B cell (primary cell): ENCODE measurements at regions not wholly inside any gene's neighbourhood (a gene's known extent, or its start where the extent isn't known, plus 50 kb on each side); places are given as distances from the start of the nearest gene placed in this dataset.

Experiments
- ATAC-seq: fragments of 200-7000 bp; cut with Tn5 transposase; one replicate; pipeline ENCODE4 v1.10.0; 2021; ENCODE audit warnings: low read depth, mild to moderate bottlenecking, moderate number of reproducible peaks, moderate library complexity
- CTCF ChIA-PET: fragments of 350-600 bp; sonication (Branson Sonifier 250); formaldehyde crosslinking; loops from one replicate; lab custom pipeline; 2021; ENCODE audit warnings: antibody characterized with exemption, inconsistent platforms; lab: Charles Lee
- POLR2A ChIA-PET: fragments of 350-600 bp; sonication (Branson Sonifier 250); formaldehyde crosslinking; loops from one replicate; lab custom pipeline; 2021; ENCODE audit warnings: antibody characterized with exemption; lab: Charles Lee
- DNase-seq: peaks from one replicate; pipeline ENCODE4 v3.0.0; 2013
- H2AFZ ChIP-seq: 2 replicates; pipeline ENCODE4 v1.6.1; 2012; ENCODE audit warnings: mild to moderate bottlenecking, low read depth, low read length; ENCODE audit not compliant: insufficient read depth, poor library complexity, severe bottlenecking
- H3K27ac ChIP-seq, 2 donors: 1 replicate in 1 of 2; 2 replicates in 1 of 2; pipeline ENCODE4 v1.5.1; 2012 to 2013; ENCODE audit warnings: low read length in 2 of 2, mild to moderate bottlenecking in 2 of 2, moderate library complexity in 1 of 2
- H3K27me3 ChIP-seq, 4 experiments: fragments of 200-600 bp in 1 of 4; sonication (generic) in 1 of 4; replicated peaks in 1 of 4; 1 replicate in 2 of 4; 2 replicates in 2 of 4; pipeline versions ENCODE4 v1.6.1 to v1.7.0; 2013 to 2016; ENCODE audit warnings: low read length in 3 of 4, mild to moderate bottlenecking in 2 of 4, mixed read lengths in 1 of 4, moderate library complexity in 1 of 4; ENCODE audit not compliant: insufficient read depth in 4 of 4, control insufficient read depth in 3 of 4; ENCODE audit errors: control extremely low read depth in 1 of 4
- H3K36me3 ChIP-seq, 2 experiments: replicated peaks in 1 of 2; 1 replicate in 1 of 2; 2 replicates in 1 of 2; pipeline versions ENCODE4 v1.6.1 to v1.7.1; 2013; ENCODE audit warnings: low read length in 1 of 2; ENCODE audit not compliant: insufficient read depth in 2 of 2, control insufficient read depth in 1 of 2; ENCODE audit errors: control extremely low read depth in 1 of 2, extremely low read depth in 1 of 2
- H3K4me1 ChIP-seq, 2 donors: fragments of 200-600 bp in 1 of 2; sonication (generic) in 1 of 2; 1 replicate in 1 of 2; 2 replicates in 1 of 2; pipeline versions ENCODE4 v1.5.1 to v1.6.1; 2013 to 2017; ENCODE audit warnings: low read length in 2 of 2; ENCODE audit not compliant: control insufficient read depth in 2 of 2, insufficient read depth in 2 of 2
- H3K4me2 ChIP-seq: replicated peaks from 2 replicates; pipeline ENCODE3; 2012; ENCODE audit warnings: mild to moderate bottlenecking, low read depth, low read length; ENCODE audit not compliant: poor library complexity, severe bottlenecking
- H3K4me3 ChIP-seq, 5 experiments: fragments of 200-600 bp in 1 of 5; sonication (generic) in 1 of 5; 1 replicate in 3 of 5; 2 replicates in 2 of 5; pipeline versions ENCODE4 v1.5.1 to v1.7.0; 2011 to 2016; ENCODE audit warnings: low read length in 4 of 5, mild to moderate bottlenecking in 4 of 5, low read depth in 2 of 5, control low read depth in 1 of 5, moderate library complexity in 1 of 5; ENCODE audit not compliant: insufficient read depth in 1 of 5; ENCODE audit errors: control extremely low read depth in 1 of 5, extremely low read depth in 1 of 5
- H3K79me2 ChIP-seq: fragments of 200-600 bp; sonication (generic); one replicate; pipeline ENCODE4 v1.6.0; 2016; ENCODE audit warnings: low read length; ENCODE audit not compliant: control insufficient read depth, insufficient read depth
- H3K9ac ChIP-seq: fragments of 200-600 bp; sonication (generic); 2 replicates; pipeline ENCODE4 v1.6.1; 2017; ENCODE audit warnings: mild to moderate bottlenecking, low read length, moderate library complexity
- H3K9me3 ChIP-seq, 3 donors: one replicate each; pipeline versions ENCODE4 v1.6.1 to v1.7.1; 2013; ENCODE audit warnings: low read length in 2 of 3; ENCODE audit not compliant: control insufficient read depth in 2 of 3, insufficient read depth in 1 of 3; ENCODE audit errors: control extremely low read depth in 1 of 3
- H4K20me1 ChIP-seq: 2 replicates; pipeline ENCODE4 v1.6.0; 2012; ENCODE audit warnings: mild to moderate bottlenecking, low read length; ENCODE audit not compliant: insufficient read depth, control insufficient read depth, poor library complexity, severe bottlenecking
- H3K27ac Mint-ChIP-seq: one replicate; pipeline ENCODE4 v1.8.0; 2021; ENCODE audit warnings: mixed read lengths
- H3K27me3 Mint-ChIP-seq: one replicate; pipeline ENCODE4 v1.8.0; 2021; ENCODE audit warnings: mixed read lengths
- H3K4me1 Mint-ChIP-seq: one replicate; pipeline ENCODE4 v1.8.0; 2021; ENCODE audit warnings: mixed read lengths
- H3K4me3 Mint-ChIP-seq: one replicate; pipeline ENCODE4 v1.8.0; 2021; ENCODE audit warnings: mixed read lengths
- H3K9me3 Mint-ChIP-seq: one replicate; pipeline ENCODE4 v1.8.0; 2022; ENCODE audit warnings: mixed read lengths; ENCODE audit not compliant: insufficient read depth
- CTCF ChIP-seq: fragments of 200-600 bp; IDR thresholded peaks from one replicate; pipeline ENCODE4 v1.8.0; 2022; ENCODE audit warnings: antibody characterized with exemption, mild to moderate bottlenecking
- EZH2 ChIP-seq: IDR thresholded peaks from 2 replicates; pipeline ENCODE4 v1.6.1; 2012; ENCODE audit warnings: borderline replicate concordance, low read depth, mild to moderate bottlenecking, moderate library complexity, low read length; ENCODE audit not compliant: insufficient read depth, poor library complexity, severe bottlenecking
- intact Hi-C: fragments of 100-400 bp; cut with micrococcal nuclease; formaldehyde crosslinking; loops from one replicate; pipeline ENCODE4 v1.10.0; 2022

- Histone ChIP-seq H3K9me3 (no peaks in the 10 kb centered on the region), H3K27me3 (no peaks in the 10 kb centered on the region), H2AFZ (no peak overlapping the region), H3K79me2 (no peaks in the 10 kb centered on the region), H3K4me1 (no peaks in the 10 kb centered on the region), H3K36me3 (no peaks in the 10 kb centered on the region), H3K4me2 (no peak overlapping the region), H3K27ac (no peak overlapping the region), H3K4me3 (no peak overlapping the region), H4K20me1 (no peaks in the 10 kb centered on the region), H3K9ac (no peak overlapping the region)
- intact Hi-C loops, result no loop called here
- TF ChIP-seq EZH2, result no peak
- TF ChIP-seq CTCF, result no peak
- ChIA-PET CTCF (interaction anchor here (1.0 to 5.2 kb wide), 2 partner anchors 12 to 1091 kb away, joined by 4 to 28 read pairs; no protein-coding TSS in a partner anchor), POLR2A (no interaction called here)
- DNase-seq (no peak), ATAC-seq (no peak)
- no peak overlapping the region for H3K27ac Mint-ChIP-seq
- H3K4me3 Mint-ChIP-seq, result no peak overlapping the region
- H3K27me3 Mint-ChIP-seq, result no peaks in the 10 kb centered on the region
- no peaks in the 10 kb centered on the region for H3K9me3 Mint-ChIP-seq
- H3K4me1 Mint-ChIP-seq, result no peaks in the 10 kb centered on the region
These were observed 192.0 kb downstream of the ZC3H11B start for GRCh38 chr1:219420913-219421312.

- CTCF ChIA-PET, result interaction anchor here (1.3 to 5.2 kb wide), 2 partner anchors 1080 to 1090 kb away, joined by 3 to 28 read pairs; no protein-coding TSS in a partner anchor
- Histone ChIP-seq H3K4me1 (no peaks in the 10 kb centered on the region), H3K36me3 (no peaks in the 10 kb centered on the region), H3K4me2 (no peak overlapping the region), H3K27me3 (no peaks in the 10 kb centered on the region), H4K20me1 (no peaks in the 10 kb centered on the region), H2AFZ (no peak overlapping the region), H3K27ac (no peak overlapping the region), H3K9me3 (no peaks in the 10 kb centered on the region), H3K4me3 (no peak overlapping the region), H3K9ac (no peak overlapping the region), H3K79me2 (no peaks in the 10 kb centered on the region)
- H3K4me1 Mint-ChIP-seq, result no peaks in the 10 kb centered on the region
- H3K9me3 Mint-ChIP-seq, result no peaks in the 10 kb centered on the region
- TF ChIP-seq CTCF (no peak), EZH2 (no peak)
- no peaks in the 10 kb centered on the region for H3K27me3 Mint-ChIP-seq
- H3K27ac Mint-ChIP-seq, result no peak overlapping the region
- intact Hi-C loops, result no loop called here
- DNase-seq (no peak), ATAC-seq (no peak)
- no peak overlapping the region for H3K4me3 Mint-ChIP-seq
- POLR2A ChIA-PET, result no interaction called here
These were observed 193.0 kb downstream of the ZC3H11B start for GRCh38 chr1:219419860-219420259.
